ENCODE measurements at regions not wholly inside any gene's neighbourhood (a gene's known extent, or its start where the extent isn't known, plus 50 kb on each side); places are given as distances from the start of the nearest gene placed in this dataset.

DNA sequence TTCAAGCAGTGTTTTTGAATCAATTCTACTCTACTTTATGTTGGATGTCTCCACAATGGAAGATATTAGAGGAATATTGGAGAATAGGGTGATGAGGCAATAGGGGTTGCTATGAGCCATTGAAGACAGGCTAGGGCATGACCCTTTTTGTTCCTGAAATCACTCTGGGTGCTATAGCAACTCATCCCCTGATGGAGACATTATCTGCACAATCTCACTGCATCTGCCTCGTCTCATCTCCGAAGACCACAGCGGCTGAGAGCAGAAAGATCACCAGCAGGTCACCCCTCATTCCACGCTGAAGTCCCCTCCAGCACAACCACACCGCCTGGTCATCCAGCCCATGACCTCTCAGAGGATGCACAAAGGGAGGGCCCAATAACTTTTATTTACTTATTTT lies 150.4 kb upstream of the TMEM132C start:
- no peak for DNase-seq

DNA sequence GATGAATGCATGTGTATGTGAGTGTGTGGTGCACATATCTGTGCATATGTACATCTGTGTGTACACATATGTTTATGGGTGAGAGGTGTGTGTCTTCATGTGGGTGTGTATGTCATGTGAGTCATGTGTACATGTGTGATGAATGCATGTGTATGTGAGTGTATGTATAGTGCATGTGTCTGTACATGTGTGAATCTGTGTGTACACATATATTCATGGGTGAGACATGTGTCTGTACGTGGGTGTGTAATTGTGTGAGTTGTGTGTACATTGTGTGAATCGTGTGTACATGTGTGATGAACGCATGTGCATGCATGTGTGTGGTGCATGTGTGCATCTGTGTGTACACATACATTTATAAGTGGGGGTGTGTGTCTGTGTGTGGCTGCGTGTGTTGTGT lies 146.9 kb upstream of the TMEM132C start:
- no peak for DNase-seq

DNA sequence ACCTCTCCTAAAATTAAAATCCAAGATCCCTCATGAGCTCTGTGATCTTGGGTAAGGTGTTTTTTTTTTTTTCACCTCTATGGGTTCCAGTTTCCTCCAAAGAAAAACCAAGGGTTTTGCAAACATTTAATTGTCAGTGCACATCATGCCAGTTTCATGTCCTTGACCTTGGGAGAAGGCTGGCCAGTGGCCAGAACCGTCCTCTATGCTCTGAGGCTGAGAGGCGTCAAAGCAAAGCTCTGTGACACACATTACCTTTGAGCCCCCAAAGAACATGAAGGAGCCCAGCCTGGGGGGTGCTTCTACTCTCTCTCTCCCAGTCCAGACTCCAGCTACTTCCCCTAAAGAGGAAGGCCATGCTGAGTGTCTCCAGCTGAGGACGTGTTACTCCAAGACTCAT lies 145.5 kb upstream of the TMEM132C start:
- no peak for DNase-seq

DNA sequence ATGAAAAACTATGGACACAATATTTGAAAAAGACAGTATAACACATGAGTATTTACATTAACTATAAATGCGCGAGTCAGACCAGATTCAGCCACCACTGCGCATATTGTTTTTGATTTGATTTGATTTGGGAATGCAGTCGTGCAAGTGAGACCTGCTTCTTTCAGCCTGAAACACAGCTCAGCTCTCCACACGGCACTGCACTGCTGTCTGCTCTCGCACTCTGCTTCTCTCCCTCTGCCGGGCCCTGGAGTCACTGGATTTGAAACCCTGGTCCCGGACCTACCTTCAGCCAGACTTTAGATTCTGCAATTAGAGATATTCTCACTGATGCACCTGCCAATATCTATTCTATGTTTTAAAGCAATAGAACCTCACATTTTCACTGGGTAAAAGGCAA lies 143.9 kb upstream of the TMEM132C start:
- DNase-seq: no peak

DNA sequence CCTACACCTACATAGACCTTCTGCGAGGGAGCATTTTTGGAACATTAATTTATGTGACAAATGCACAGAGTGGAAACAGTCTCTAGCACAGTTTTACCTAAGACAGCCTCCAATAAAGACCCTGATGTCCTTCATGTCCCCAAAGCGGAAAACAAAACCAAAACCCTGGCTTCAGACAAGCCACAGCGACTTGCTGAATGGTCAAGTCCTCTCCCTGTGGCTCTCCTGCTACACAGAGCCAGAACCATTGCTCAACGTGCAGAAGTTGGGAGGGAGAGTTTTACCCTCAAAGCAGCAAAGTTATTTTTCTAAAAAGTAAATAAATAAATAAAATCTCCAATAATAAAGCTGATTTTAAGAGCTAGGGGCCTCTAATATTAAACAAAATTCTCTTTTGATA lies 135.0 kb upstream of the TMEM132C start:
- no peak for DNase-seq

DNA sequence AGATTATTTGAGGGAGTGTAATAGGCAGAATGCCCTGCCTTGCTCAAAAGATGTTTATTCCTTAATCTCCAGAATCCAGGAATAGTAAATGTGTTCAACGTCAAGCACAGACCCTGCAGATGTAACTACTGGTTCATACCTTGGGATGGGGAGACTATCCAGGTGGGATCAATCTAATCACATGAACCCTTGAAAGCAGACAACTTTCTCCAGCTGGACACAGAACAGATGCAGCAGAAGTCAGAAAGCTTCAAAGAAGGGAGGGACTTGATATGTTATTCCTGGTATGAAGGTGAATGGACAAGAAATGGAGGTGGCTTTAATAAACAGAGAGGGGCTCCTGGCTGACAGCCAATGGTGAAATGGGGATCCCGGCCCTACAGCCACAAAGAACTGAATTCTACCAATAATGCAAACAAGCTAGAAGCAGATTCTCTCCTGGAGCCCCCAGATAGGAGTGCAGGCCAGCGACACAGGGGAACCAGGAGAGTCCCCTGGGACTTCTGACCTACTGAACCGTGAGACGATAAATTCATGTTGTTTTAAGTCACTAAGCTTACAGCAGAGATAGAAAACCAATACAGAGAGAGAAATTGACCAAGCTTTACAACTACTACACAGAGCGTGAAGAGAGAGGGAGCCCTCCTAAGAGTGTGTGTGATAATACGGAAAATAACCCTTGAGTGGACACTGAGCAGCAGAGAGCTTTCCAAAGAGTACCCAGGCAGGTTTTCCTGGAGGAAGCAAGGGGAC lies 133.5 kb upstream of the TMEM132C start:
- DNase-seq: no peak

GRCh38 chr12:128137140-128137539 lies 129.8 kb upstream of the TMEM132C start:
- no peak for DNase-seq

DNA sequence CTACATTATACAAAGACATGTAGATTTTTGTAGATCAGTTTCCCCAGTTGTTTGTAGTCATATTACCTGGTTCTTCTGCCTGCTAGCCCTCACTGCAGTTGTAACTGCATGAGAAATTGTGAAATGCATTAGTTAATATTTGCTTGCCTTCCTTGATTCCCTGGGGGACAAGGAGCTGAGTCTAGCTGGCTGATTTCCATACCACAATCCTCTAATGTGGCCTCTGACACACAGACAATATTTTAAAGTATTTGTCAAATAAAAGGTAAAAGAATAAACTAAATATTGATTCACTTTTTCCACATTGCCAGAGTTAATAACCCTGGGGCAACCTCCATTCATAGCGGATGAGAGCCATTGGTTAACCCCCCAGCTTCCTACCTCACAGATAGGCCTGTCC lies 128.8 kb upstream of the TMEM132C start:
- DNase-seq: no peak

- peak in 1 of 3 donors; percentile 26 for DNase-seq
Observed at GRCh38 chr12:128140551-128140950, 126.4 kb upstream of the TMEM132C start.

DNA sequence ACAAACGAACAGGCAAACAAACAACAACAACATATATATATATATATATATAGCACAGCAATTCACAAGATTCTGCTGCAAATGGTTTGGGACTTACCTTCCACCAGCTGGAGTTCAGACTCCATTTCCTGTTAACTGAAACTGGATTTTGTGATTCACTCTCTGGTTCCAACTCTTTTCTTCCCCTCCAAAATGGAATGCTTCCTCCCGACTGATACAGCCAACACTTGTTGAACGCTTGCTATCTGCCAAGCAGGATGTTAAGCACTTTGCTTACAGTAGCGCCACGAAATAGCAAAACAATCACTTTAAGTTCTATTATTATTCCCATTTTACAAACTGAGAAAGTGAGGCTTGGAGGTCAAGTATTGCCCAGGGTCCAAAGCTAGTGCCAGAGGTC lies 116.0 kb upstream of the TMEM132C start:
- peak in 1 of 3 donors; percentile 28 for DNase-seq

GRCh38 chr12:128155571-128155970 lies 111.4 kb upstream of the TMEM132C start:
- DNase-seq: peak in 1 of 3 donors; percentile 65

DNA sequence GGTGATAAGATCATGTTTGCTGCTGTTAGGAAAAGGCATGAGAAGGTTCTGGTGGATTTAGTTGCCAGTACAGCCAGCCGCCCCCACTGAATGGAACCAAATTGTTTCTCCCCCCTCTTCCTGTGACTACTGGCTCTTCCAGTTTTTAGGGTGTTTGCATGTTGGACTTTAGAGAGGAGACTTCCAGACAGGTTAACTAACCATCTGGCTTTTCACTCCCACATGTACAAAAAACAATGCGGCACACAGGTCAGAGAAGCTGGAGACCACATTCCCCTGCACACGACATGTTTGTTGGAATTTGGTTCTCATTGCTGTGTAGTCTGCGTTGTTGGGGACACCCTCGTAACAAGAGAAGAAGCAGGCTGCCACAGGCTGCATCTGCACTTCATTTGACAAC lies 103.9 kb upstream of the TMEM132C start:
- DNase-seq: no peak

GRCh38 chr12:128164533-128164932 lies 102.4 kb upstream of the TMEM132C start:
- no peak for DNase-seq

GRCh38 chr12:128165387-128165786 lies 101.6 kb upstream of the TMEM132C start:
- no peak for DNase-seq

DNA sequence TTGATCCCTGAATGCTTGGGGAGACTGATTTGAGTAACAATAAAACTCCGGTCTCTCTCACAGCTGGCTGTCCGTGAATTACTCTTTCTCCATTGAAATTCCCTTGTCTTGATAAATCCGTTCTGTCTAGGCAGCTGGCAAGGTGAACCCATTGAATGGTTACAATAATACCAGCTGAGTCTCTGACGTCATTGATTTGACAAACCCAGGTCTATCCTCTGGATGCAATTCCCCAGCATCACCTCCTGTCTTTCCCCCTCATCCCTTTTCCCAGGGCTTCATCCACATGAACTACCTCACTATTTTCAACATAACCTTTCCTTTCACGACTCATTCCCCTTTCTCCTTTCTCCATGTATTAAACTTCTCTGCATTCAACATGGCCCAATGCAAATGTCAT lies 98.7 kb upstream of the TMEM132C start:
- DNase-seq: no peak

GRCh38 chr12:128170181-128170580 lies 96.8 kb upstream of the TMEM132C start:
- no peak for DNase-seq

- no peak for DNase-seq
Observed at GRCh38 chr12:128178565-128178964, 88.4 kb upstream of the TMEM132C start.

DNA sequence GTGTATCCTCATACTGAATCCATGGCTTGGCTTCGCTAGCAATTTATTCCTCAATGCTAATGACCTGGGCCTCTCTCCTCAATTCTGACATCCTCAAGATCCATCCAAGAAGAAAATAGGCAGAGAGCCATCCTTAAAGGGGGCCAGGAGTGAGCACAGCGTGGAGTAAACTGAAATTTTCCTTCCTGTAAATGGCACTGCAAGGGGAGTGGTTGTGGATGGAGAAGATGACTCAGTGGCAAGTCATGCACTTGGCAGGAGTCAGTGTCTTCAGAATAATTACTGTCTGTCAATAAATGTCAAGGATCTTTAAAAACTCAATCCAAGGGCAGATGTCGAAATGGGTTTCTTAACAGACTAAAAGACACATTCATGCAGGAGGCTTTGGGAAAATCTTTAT lies 88.0 kb upstream of the TMEM132C start:
- peak; percentile 11 to 48 (median 34) for DNase-seq

- no peak for DNase-seq
Observed at GRCh38 chr12:128180166-128180565, 86.8 kb upstream of the TMEM132C start.

- no peak for DNase-seq
Observed at GRCh38 chr12:128190052-128190451, 76.9 kb upstream of the TMEM132C start.

DNA sequence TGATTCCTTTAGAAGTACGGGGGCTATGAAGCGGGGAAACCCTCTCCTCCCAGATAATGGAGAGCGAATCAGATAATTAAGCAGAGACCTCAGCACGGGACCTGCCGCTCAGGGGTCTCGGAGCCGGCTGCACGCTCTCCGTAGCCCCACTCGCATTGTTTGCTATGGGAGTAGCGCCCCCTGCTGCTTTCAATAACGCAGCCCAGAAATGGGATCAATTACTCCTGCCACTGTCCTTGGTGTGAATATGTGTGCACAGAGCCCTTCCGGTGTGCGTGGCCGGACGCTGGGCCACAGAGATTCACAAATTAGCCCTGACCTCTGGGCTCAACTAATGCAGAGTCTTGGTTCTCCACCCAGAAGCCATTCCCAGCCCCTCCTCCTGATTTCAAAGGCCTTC lies 76.4 kb upstream of the TMEM132C start:
- peak; percentile 20 to 61 (median 25) for DNase-seq

DNA sequence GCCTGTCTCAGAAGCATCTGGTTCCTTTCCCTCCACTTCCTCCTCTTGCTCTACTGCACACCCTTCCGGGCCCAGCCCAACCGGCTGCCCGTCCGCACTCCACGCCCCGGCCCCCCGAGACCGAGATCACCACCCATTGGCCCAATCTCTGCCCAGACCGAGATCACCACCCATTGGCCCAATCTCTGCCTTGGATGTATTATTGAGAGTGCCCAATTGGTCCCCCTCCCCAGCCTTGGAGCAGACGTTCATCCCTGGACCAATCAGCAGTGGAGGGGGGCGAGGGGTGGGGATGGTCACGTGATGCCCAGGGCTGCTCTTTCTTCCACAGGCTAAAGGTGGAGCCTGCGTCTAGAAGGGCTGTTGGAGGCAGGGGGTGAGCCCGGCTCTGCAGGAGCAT lies 75.6 kb upstream of the TMEM132C start:
- DNase-seq: no peak

GRCh38 chr12:128204711-128205110 lies 62.3 kb upstream of the TMEM132C start:
- DNase-seq: no peak

- DNase-seq: no peak
Observed at GRCh38 chr12:128205145-128205544, 61.8 kb upstream of the TMEM132C start.

Measured in muscle of back (tissue), 3 donors.